ENCODE measurements at regions not wholly inside any gene's neighbourhood (a gene's known extent, or its start where the extent isn't known, plus 50 kb on each side); places are given as distances from the start of the nearest gene placed in this dataset.
A peak's percentile ranks its signal among the peaks of the same experiment; 100 is the strongest.

GRCh38 chr10:78408671-78409472, 375.2 kb downstream of the RPS24 start:
- ATAC-seq (peak; percentile 48 to 77 (median 68)), DNase-seq (peak; percentile 70 to 82 (median 78))
- Histone ChIP-seq H3K27me3 (no peaks in the 10 kb centered on the region), H3K36me3 (no peaks in the 10 kb centered on the region), H3K4me3 (no peak overlapping the region), H3K9me3 (no peaks in the 10 kb centered on the region), H3K27ac (no peak overlapping the region), H3K4me1 (peaks cover 0 to 4% (median 0%) of the 10 kb centered on the region in 4 donors)
- TF ChIP-seq POLR2A (IDR thresholded peaks at IDR 0.05) (no peak), CTCF (IDR thresholded peaks at IDR 0.05) (no peak)
- intact Hi-C loops (cut with DNase I), result no loop called here
- 60% methylated on average over 4 of the region's 12 CpGs for WGBS (ENCODE audit: insufficient coverage, low coverage, low lambda C conversion rate, missing lambda C conversion rate)

- Histone ChIP-seq H3K36me3 (no peaks in the 10 kb centered on the region), H3K4me1 (peaks cover 0 to 4% (median 0%) of the 10 kb centered on the region in 4 donors), H3K4me3 (no peak overlapping the region), H3K27ac (no peak overlapping the region), H3K27me3 (no peaks in the 10 kb centered on the region), H3K9me3 (no peaks in the 10 kb centered on the region)
- 90% methylated on average over 9 of the region's 15 CpGs for WGBS (ENCODE audit: insufficient coverage, low coverage, low lambda C conversion rate, missing lambda C conversion rate)
- DNase-seq (no peak), ATAC-seq (no peak)
- TF ChIP-seq POLR2A (IDR thresholded peaks at IDR 0.05), result no peak
- TF ChIP-seq CTCF (IDR thresholded peaks at IDR 0.05), result no peak
- intact Hi-C loops (cut with DNase I), result no loop called here
Measured at GRCh38 chr10:78410046-78410965, 376.6 kb downstream of the RPS24 start.

- intact Hi-C loops (cut with DNase I), result no loop called here
- H3K36me3 ChIP-seq, result no peaks in the 10 kb centered on the region
- no peaks in the 10 kb centered on the region for H3K27me3 ChIP-seq
- WGBS (ENCODE audit: insufficient coverage, low coverage, low lambda C conversion rate, missing lambda C conversion rate), result 63% methylated on average over 2 of the region's 2 CpGs
- no peaks in the 10 kb centered on the region for H3K9me3 ChIP-seq
- H3K4me1 ChIP-seq, result peaks cover 0 to 4% (median 0%) of the 10 kb centered on the region in 4 donors
- H3K27ac ChIP-seq, result no peak overlapping the region
- ATAC-seq (no peak), DNase-seq (no peak)
- TF ChIP-seq CTCF (IDR thresholded peaks at IDR 0.05) (no peak), POLR2A (IDR thresholded peaks at IDR 0.05) (no peak)
- no peak overlapping the region for H3K4me3 ChIP-seq
Measured at GRCh38 chr10:78411716-78412115, 378.1 kb downstream of the RPS24 start.

- intact Hi-C loops (cut with DNase I), result no loop called here
- no peak overlapping the region for H3K27ac ChIP-seq
- no peaks in the 10 kb centered on the region for H3K36me3 ChIP-seq
- 73% methylated on average over 4 of the region's 4 CpGs for WGBS (ENCODE audit: insufficient coverage, low coverage, low lambda C conversion rate, missing lambda C conversion rate)
- no peaks in the 10 kb centered on the region for H3K9me3 ChIP-seq
- H3K27me3 ChIP-seq, result no peaks in the 10 kb centered on the region
- no peak for TF ChIP-seq CTCF (IDR thresholded peaks at IDR 0.05)
- no peak for TF ChIP-seq POLR2A (IDR thresholded peaks at IDR 0.05)
- H3K4me3 ChIP-seq, result no peak overlapping the region
- DNase-seq (peak in 1 of 3 donors; percentile 8), ATAC-seq (no peak)
- H3K4me1 ChIP-seq, result peaks cover 0 to 4% (median 0%) of the 10 kb centered on the region in 4 donors
Measured at GRCh38 chr10:78412605-78413004, 378.9 kb downstream of the RPS24 start.

Data from right lobe of liver (tissue), 6 donors.